HT1080 (cell line): ENCODE measurements at regions not wholly inside any gene's neighbourhood (a gene's known extent, or its start where the extent isn't known, plus 50 kb on each side); places are given as distances from the start of the nearest gene placed in this dataset.

Source experiments
- DNase-seq: peaks from one replicate; pipeline ENCODE4 v3.0.0-alpha.2; 2015; ENCODE audit warnings: low read depth

DNA sequence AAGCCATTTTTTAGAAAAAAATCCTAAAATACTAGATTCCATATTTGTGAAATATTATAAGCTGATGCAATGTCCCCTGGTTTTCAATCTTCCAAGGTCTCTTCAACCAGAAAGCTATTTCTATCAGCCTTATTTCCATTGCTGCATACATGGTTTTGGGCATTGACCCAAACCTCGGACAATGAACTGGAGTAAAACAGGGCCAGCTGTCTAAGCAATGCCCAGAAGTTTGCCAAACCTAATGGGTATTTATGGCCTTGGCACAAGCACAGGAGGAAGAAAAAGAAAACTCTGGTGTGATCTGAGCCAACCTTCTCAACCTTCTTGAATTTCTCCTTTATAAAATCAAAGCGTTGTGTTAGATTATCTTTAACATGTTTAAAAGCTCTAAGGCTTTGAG is 402.3 kb downstream of the DNAJB9 start:
- no peak for DNase-seq

DNA sequence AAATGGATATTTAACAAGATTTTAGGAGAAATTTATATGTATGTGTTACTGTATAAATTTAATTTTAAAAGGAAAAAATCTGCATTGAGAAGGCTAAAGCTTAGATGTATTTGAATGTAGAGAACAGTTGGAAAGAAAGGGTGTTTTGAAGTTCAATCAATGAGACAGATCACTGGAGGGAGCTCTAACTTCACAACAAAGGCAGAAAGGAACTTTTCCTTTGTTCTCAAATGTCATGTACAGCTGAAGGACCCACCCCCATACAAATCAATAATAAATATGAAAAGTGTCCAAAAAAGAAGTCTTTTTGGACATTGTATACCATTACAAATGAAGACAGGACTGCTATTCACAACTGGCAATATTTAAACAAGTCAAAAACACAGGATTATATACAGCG is 403.4 kb downstream of the DNAJB9 start:
- DNase-seq = peak; percentile 13

DNA sequence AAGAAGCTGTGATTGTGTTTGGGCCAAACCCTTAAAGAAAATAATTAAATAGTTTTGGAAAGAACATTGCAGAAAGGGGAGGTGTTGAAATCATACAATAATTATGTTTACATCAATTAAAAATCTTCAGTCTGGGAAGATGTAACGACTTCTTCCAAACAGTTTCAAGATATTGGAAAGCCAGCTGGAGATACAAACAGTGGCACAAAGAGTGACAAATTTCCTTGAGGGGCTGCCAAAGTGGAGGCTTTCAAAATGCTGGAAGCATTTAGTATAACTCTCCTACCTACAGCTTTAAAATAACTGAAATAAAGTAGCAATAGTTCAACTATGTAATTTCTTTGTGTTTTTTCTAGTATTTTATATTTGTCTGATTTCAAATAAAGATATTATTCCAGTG is 405.0 kb downstream of the DNAJB9 start:
- no peak for DNase-seq

DNA sequence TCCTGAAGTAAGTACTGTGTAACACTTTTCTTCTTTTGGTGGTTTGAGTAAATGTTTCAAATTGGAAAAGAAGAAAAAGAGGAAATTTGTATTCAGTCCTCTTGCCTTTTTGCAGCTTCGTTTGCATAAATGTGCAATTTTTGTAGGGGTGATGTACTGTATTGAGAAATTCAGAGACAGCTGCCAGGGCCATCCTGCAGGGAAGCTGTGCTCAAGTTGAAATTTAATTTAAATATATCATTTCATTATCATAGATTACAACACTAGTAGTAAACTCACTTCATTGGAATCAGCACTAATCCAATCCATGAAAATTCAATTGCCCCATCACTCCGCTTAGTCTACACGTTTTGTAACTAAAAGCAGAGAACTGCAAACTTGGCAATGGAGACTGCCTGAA is 415.4 kb downstream of the DNAJB9 start:
- no peak for DNase-seq

DNA sequence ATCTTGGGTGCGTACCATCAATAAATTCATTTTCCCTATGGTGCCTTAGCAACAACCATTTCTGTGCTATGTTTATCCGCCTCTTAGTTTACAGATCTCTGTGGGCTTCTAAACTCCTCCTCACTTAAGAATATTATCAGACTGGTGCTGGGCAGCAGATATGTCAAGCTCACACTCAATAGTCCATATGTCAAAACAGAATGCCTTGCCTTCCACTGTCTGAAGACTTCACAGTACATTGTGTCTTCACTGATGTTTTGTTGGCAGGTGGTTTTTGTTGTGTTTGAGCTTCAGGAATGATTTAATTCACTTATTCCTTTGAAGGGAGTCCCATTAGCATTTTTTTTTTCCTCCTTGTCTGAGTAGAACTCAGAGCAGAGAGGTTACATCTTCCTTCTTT is 419.6 kb downstream of the DNAJB9 start:
- no peak for DNase-seq

DNA sequence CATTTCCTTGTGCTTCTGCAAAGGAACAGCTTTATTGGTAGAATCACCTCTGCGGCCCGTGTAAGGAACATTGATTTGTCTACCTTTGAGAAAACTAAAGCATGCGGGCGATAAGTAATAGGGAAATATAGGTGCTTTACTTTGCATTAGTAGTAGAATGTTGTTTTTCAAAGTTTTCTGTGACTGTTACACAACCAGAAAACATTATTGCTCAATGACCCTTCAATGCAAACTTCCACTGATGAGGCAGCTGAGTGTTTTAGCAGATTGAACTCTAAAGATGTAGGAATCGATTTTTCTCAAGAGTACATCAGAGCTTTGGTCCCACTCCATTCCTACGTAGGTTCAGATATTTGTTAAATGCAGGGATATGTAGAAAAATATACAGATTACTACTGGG is 427.8 kb downstream of the DNAJB9 start:
- no peak for DNase-seq

DNA sequence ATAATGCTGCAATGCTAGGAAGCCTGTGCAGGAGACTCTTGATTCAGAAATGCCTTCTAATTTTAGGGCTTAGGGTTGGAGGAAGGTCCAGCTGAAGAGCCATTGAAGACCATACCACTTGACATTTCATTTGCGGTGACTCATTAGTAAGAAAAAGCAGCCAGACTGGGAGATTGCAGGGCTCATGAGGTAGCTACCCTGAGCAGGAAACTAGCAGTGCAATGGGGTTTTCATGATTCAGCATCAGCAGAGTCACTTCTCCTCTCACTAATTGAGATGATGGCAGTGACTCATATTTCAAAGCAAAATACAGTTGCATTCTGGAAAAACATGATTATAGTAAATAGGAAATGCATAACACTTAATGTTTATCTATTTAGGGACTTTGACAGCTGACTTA is 434.1 kb downstream of the DNAJB9 start:
- DNase-seq = peak; percentile 91

DNA sequence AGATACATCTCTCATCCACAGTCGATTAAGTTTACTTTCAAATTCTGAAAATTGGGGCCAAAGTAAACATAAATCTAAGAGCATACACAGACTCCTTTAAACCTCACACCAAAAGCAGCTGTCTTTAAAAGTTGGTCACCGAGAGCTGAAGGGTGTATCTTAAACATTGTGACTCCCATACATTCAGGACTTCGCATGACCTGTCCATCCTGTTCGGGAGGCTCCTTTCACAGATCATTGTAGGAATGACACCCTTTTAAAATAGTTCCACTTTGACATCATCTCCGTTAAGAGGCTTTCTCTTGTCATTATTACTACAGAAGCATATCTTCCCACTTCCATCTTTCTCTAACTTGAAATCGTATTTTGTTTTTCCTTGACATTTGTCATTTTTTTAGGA is 440.0 kb downstream of the DNAJB9 start:
- DNase-seq = peak; percentile 3

DNA sequence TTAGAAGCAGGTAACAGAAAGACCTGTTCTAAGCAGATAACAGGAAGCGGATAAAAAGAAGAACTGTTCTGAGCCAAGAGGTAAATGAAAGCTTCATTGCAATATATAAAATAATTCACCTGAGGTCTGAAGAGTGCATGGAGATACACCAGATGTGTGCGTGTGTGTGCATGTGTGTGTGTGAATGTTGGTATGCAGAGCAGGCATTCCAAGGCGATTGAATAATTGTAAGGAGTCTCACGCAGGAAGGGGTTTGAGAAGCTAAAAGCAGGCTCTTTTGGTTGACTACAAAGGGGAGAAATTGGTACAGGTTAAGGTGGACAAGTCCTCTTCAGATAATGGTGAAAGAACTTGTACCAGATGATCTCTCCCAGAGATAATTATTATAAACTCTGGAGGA is 450.6 kb downstream of the DNAJB9 start:
- DNase-seq = no peak

DNA sequence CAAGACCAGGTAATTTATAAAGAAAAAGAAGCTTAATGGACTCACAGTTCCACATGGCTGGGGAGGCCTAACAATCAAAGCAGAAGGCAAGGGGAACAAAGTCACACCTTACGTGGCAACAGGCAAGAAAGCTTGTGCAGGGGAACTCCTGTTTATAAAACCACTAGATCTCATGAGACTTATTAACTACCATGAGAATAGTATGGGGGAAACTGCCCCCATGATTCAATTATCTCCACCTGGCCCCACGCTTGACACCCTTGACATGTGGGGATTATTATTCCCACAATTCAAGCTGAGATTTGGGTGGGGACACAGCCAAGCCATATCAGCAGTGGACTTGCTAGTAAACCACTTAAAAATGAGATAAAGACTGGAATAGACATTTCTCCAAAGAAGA is 451.7 kb downstream of the DNAJB9 start:
- no peak for DNase-seq

DNA sequence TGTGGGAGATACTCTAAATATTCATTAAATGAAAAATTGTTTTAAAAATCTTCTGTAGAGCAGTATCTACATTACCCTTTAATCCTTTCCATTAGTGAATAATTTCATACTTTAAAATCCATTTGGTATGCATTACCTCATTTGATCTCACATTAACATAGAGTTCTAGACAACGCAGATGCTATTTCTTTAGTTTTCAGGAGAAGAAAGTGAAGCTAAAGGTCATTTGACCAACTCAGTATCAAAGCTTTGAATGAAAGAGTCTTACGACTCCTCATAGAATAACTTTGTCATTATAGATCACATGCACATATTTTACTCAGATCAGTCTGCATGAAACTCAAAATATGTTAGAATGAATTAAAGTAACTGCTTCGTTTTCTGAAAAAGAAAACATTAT is 460.2 kb downstream of the DNAJB9 start:
- DNase-seq = no peak

DNA sequence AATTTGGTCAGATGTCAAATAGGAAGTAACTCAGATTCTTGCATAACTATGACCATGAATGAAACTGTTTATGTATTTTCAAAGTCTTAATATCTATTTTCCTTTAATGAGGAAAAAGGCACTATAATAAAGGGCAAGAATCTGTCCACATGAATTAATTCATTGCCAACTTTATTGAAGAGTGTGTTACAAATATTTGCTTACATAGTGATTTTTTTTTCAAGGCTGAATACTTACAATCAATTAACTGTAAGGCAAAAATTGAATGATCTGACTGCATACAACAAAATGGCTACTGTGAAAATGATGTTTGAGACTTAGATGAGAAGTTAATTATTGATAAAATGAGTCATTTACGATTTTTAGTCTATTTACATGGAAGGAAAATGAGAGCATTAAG is 475.0 kb downstream of the DNAJB9 start:
- DNase-seq = no peak

DNA sequence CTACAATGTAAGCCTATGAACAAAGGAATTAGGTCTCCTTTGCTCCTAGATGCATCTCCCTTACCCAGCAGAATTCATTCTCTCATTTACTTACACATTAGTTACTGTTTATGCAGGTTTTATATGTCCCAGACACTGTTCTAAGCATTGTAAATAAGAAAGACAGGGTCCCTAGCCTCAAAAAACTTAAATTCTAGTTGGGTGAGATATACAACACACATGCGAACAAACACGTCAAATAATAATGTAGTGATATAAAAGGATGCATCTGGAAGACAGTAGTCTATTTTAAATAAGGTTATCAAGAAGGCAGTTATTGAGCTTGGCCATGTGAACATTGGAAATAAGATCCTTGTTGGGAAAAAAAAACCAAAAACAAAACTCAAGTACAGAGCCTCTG is 479.7 kb downstream of the DNAJB9 start:
- DNase-seq = no peak

DNA sequence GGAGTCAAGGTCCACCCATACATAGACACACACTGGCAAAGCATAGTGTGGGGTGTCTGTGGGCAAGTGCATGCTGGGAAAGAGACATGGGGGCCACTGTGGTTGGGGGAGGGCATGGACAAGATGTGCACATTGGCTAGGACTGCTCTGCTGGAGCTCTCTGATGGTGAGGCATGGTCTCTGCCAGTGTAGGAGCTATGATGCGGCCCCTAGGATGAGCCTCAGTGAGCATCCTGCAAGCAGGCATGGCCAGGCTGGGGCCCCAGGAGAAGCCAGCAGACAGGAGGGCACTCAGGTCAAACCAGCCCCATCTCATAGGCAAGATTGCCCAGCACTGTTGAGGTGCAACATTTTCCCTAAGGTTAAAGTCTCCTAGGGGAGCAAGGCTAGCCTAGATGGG is 489.4 kb downstream of the DNAJB9 start:
- DNase-seq = no peak

DNA sequence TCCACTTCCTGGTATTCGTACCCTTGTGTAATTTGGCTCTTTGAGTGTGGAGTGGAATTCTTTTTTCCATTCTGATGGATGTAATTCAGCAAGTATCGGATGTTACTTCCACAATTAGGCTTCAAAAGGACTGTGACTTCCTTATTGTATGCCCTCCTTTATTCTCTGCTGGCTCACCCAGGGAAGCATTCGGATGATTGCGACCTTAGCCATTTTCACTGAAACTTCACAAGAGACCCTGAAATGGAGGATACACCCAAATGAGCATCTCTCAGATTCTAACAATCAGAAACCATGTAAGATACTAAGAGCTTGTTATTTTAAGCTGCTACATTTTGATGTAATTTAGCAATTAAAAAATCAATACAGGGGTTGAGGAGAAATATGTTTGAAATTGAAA is 493.1 kb downstream of the DNAJB9 start:
- DNase-seq = no peak

DNA sequence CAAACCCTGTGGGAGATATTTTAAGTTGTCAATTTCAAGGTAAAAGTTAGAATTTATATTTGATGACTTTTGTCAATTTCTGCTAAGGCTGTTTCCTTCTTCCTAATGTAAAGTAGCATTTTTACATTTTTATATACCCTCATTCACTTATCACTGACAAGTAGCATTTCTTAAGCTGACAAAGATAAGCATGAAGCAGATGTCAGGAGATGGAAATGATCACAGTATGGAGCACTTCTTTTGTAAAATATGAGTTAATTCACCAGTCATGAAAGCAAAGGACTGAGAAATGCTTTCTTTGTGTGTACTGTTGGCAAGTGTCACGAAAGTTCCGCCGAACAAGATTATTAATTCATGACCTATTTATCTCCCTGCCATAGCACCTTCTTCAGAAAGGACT is 503.9 kb downstream of the DNAJB9 start:
- no peak for DNase-seq

DNA sequence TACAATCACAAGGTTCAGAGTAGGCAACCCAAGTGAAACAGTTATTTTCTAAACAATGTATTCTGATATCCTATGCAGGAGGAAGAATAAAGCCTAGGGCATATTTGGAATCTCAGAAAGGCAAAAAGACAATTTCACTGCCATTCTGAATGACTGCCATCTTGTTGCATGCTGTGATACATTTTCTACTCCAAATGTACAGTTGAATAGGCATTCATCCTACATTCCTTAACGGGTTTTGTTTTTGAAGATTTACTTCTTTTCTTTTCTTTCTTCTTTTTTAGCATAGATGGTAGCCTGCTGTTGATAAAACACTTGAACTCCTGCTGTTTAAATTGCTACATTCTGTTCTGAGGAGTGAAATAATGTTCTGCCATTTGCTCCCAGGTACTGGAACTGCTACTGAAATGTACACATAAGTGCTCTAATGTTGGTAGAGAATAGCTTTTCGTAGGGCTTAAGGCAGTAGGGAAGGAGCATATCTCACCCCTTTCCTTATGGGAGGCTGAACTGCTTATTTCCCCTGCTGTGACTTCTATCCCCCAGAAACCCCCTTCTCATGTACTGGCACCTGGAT is 506.8 kb downstream of the DNAJB9 start:
- no peak for DNase-seq

DNA sequence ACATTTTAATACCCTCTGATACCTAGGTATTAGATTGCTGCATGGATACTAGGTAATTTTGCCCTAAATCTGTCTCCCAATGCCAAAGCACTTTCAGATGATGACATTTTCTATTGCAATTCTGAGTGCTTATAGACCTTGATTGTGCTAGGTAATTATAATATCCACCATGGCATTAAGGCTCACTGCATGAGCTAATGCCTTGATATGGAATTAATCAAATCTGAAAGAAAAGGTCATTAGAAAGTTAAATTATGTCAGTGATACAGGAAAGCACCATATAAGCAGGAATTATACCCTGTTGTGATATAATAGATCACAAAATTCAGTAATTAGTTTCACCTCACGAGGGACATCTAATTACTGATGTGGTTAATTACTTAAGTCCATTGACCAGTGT is 521.4 kb downstream of the DNAJB9 start:
- no peak for DNase-seq

DNA sequence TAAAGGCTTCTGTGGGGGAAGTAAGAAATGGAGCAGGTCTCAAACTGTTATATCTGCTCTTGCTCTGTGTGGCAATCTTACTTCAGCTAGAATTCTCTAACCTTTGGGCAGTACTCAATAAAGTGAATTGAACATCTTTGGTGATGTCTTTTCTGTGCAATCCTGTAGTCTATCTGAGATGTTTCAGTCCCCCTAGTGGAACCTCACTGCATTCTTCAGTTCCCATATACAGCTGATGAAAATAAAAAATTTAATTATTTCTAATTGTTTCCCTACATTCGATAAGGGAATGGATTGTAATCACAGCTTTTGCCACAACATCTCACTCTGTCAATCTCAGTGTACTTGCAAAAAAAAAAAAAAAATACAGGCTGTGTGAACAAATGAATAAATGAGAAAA is 522.6 kb downstream of the DNAJB9 start:
- no peak for DNase-seq

DNA sequence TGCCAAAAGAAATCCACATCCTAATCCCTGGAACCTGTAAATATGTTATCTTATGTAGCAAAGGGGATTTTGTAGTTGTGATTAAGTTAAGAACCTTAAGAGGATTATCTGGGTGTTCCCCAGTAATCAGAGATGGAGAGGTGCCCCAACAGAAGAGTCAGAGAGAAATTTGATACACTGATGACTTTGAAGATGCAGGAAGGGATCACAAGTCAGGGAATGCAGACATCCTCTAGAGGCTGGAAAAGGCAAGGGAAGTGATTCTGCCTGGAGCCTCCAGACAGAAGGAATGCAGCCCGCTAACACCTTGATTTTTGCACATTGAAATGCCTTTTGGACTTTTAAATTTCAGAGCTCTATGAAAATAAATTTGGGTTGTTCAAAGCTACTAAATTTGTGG is 531.7 kb downstream of the DNAJB9 start:
- DNase-seq = no peak

DNA sequence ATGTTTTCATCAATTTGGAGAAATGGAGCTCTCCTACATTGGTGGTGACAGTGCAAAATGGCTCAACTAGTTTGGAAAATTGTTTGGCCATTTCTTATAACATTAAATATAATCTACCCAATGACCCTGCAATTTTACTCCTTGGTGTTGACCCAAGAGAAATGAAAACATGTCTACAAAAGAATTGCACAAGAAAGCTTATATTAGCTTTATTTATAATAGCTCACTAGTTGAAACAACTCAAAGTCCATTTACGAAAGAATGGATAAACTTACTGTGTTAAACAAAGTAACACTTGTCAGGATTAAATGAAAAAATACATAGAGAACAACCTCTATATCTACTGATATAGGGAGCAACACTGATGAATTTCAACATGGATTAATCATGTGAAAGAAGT is 539.9 kb downstream of the DNAJB9 start:
- DNase-seq = no peak

DNA sequence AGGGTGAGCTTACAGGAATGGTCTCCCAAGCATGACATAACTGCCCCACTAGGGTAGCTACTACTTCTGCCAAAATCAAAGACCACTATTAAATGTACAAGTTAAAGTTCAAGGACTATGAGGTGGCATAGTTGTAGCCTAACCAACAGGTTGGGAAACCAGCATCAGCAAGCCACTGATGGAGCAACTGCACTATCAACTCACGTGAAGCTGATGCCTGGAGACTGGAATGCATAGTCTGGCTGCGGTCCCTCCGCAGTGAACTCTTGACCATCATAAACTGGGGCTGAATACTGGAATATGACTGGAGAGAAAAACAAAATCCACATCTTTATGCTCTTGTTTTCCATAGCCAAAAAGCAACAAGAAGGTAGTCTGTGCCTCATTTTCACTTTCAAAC is 541.4 kb downstream of the DNAJB9 start:
- no peak for DNase-seq

DNA sequence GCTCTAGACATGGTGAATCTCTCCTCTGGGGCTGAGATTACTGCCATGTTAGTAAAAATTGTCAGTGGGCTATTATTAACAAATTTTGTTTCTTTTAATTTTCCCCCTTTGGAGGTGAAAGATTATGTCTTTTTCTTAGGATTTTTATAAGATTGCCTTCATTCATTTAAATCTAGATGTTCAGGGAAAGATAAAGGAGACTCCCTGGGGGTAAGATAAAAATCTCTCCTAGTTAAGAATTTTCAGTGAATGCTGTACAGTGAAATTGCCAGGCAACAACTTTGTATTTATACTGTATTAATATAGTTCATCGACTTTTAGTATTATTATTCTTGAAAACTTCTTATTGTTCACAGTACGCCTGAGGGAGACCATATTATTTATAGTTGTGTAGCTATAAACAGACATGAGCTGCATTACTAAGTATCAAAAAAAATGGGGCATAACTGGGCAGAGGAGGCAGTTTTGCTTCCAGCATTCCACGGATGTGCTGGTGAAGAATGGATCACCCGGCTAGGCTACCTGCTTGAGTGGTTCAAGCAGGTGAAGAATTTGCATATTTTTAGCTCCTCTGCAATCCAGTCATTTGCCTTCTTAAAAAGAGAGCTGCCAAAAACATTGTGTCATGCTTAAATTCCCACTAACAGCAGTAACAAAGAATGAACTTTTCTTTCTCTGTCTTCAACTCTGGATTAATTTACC is 552.1 kb downstream of the DNAJB9 start:
- no peak for DNase-seq

DNA sequence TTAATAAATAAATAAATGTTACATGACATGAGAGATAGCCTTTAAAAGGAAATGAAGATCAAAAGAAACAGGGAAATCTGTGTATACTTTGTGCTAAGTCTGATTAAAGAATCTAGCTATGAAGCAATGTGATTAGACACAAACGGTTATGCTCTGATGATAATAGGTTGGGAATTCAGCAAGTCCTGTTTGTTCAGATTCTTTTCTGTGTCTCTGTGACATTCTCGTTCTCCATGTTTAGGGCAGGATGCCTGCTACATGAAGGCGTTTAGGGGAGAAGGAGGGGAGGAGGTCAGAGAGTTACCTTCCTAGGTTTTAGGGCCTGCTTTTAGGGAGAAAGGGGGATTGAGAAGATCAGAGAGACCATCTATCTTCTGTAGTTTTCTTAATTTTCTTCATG is 555.3 kb downstream of the DNAJB9 start:
- DNase-seq = no peak
